CD4-positive, alpha-beta T cell (primary cell): ENCODE measurements at regions not wholly inside any gene's neighbourhood (a gene's known extent, or its start where the extent isn't known, plus 50 kb on each side); places are given as distances from the start of the nearest gene placed in this dataset.

Source experiments
- ATAC-seq: fragments of 200-7000 bp; cut with Tn5 transposase; one replicate; pipeline ENCODE4 v1.10.0; 2022; ENCODE audit warnings: mild to moderate bottlenecking; ENCODE audit not compliant: poor library complexity
- CTCF ChIA-PET: fragments of 350-600 bp; sonication (Branson Sonifier 250); formaldehyde crosslinking; loops from one replicate; lab custom pipeline; 2021; ENCODE audit warnings: antibody characterized with exemption, inconsistent platforms; lab: Charles Lee
- POLR2A ChIA-PET: fragments of 350-600 bp; sonication (Branson Sonifier 250); formaldehyde crosslinking; loops from one replicate; lab custom pipeline; 2021; ENCODE audit warnings: antibody characterized with exemption, inconsistent platforms; lab: Charles Lee
- DNase-seq, 14 experiments: peaks; one replicate each; pipeline ENCODE4 v3.0.0-alpha.2; 2013 to 2020; ENCODE audit warnings: mixed read lengths in 2 of 14
- H3K27ac ChIP-seq, 2 donors: one replicate each; pipeline versions ENCODE4 v1.5.1 to v1.7.0; 2013; ENCODE audit warnings: low read length in 2 of 2, low read depth in 1 of 2, mild to moderate bottlenecking in 1 of 2
- H3K27me3 ChIP-seq, 2 experiments: 1 replicate in 1 of 2; 2 replicates in 1 of 2; pipeline versions ENCODE4 v1.6.1 to v1.7.0; 2013; ENCODE audit warnings: low read length in 2 of 2, control low read depth in 1 of 2, mild to moderate bottlenecking in 1 of 2, moderate library complexity in 1 of 2; ENCODE audit not compliant: insufficient read depth in 2 of 2, control insufficient read depth in 1 of 2
- H3K36me3 ChIP-seq: one replicate; pipeline ENCODE4 v1.6.1; 2013; ENCODE audit warnings: low read length, control low read depth; ENCODE audit not compliant: insufficient read depth
- H3K4me1 ChIP-seq: one replicate; pipeline ENCODE4 v1.6.1; 2013; ENCODE audit warnings: low read length, control low read depth; ENCODE audit not compliant: insufficient read depth
- H3K4me3 ChIP-seq: one replicate; pipeline ENCODE4 v1.5.1; 2013; ENCODE audit warnings: mild to moderate bottlenecking, low read length, moderate library complexity
- H3K9me3 ChIP-seq, 2 experiments: 1 replicate in 1 of 2; 2 replicates in 1 of 2; pipeline versions ENCODE4 v1.6.1 to v1.7.0; 2013; ENCODE audit warnings: low read length in 2 of 2, mild to moderate bottlenecking in 2 of 2, control low read depth in 1 of 2, moderate library complexity in 1 of 2; ENCODE audit not compliant: control insufficient read depth in 1 of 2, insufficient read depth in 1 of 2
- H3K27ac Mint-ChIP-seq: one replicate; pipeline ENCODE4 v1.8.0; 2020; ENCODE audit warnings: mixed read lengths
- H3K27me3 Mint-ChIP-seq: one replicate; pipeline ENCODE4 v1.8.0; 2021; ENCODE audit warnings: mixed read lengths
- H3K36me3 Mint-ChIP-seq: one replicate; pipeline ENCODE4 v1.8.0; 2021; ENCODE audit warnings: low read depth, mixed read lengths
- H3K4me1 Mint-ChIP-seq: one replicate; pipeline ENCODE4 v1.8.0; 2021; ENCODE audit warnings: low read depth, mixed read lengths
- H3K4me3 Mint-ChIP-seq: one replicate; pipeline ENCODE4 v1.8.0; 2020; ENCODE audit warnings: mild to moderate bottlenecking, mixed read lengths
- H3K9me3 Mint-ChIP-seq: one replicate; pipeline ENCODE4 v1.8.0; 2020; ENCODE audit warnings: mixed read lengths
- intact Hi-C, 2 experiments: fragments of 100-400 bp; cut with DNase I in 1 of 2; cut with micrococcal nuclease in 1 of 2; formaldehyde crosslinking; loops; one replicate each; pipeline versions ENCODE4 v1.15.1 to v1.9.0; 2023 to 2025; cut with DNase I, micrococcal nuclease
- TF ChIP-seq, protein P1 (sequence below): fragments of 200-600 bp; IDR thresholded peaks from one replicate; pipeline ENCODE4 v1.8.0; 2022; ENCODE audit warnings: antibody characterized with exemption, mild to moderate bottlenecking

GRCh38 chr3:5036858-5037257 lies 57.6 kb downstream of the BHLHE40 start:
- TF ChIP-seq, protein P1, sequence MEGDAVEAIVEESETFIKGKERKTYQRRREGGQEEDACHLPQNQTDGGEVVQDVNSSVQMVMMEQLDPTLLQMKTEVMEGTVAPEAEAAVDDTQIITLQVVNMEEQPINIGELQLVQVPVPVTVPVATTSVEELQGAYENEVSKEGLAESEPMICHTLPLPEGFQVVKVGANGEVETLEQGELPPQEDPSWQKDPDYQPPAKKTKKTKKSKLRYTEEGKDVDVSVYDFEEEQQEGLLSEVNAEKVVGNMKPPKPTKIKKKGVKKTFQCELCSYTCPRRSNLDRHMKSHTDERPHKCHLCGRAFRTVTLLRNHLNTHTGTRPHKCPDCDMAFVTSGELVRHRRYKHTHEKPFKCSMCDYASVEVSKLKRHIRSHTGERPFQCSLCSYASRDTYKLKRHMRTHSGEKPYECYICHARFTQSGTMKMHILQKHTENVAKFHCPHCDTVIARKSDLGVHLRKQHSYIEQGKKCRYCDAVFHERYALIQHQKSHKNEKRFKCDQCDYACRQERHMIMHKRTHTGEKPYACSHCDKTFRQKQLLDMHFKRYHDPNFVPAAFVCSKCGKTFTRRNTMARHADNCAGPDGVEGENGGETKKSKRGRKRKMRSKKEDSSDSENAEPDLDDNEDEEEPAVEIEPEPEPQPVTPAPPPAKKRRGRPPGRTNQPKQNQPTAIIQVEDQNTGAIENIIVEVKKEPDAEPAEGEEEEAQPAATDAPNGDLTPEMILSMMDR: no peak
- DNase-seq: no peak
- intact Hi-C loops: no loop called here
- Histone ChIP-seq H3K27me3 (no peaks in the 10 kb centered on the region), H3K4me1 (no peaks in the 10 kb centered on the region), H3K36me3 (no peaks in the 10 kb centered on the region), H3K27ac (no peak overlapping the region), H3K9me3 (no peaks in the 10 kb centered on the region), H3K4me3 (no peak overlapping the region)
- Mint-ChIP-seq H3K9me3 (no peaks in the 10 kb centered on the region), H3K36me3 (no peaks in the 10 kb centered on the region), H3K27me3 (no peaks in the 10 kb centered on the region), H3K4me3 (no peak overlapping the region), H3K27ac (no peak overlapping the region), H3K4me1 (no peaks in the 10 kb centered on the region)
- ChIA-PET CTCF (no interaction called here), POLR2A (no interaction called here)
- no peak for ATAC-seq

GRCh38 chr3:5039585-5039984 lies 60.3 kb downstream of the BHLHE40 start:
- H3K4me3 ChIP-seq: no peak overlapping the region
- no peak overlapping the region for H3K27ac ChIP-seq
- intact Hi-C loops: no loop called here
- Mint-ChIP-seq H3K27ac (no peak overlapping the region), H3K4me1 (no peaks in the 10 kb centered on the region), H3K4me3 (no peak overlapping the region), H3K27me3 (no peaks in the 10 kb centered on the region), H3K9me3 (no peaks in the 10 kb centered on the region), H3K36me3 (no peaks in the 10 kb centered on the region)
- POLR2A ChIA-PET: no interaction called here
- no peak for ATAC-seq
- TF ChIP-seq, protein P1: no peak
- H3K4me1 ChIP-seq: no peaks in the 10 kb centered on the region
- no peaks in the 10 kb centered on the region for H3K27me3 ChIP-seq
- CTCF ChIA-PET: interaction anchor here (1.9 kb wide), 1 partner anchor 328 kb away, joined by 4 read pairs; no protein-coding TSS in a partner anchor
- H3K36me3 ChIP-seq: no peaks in the 10 kb centered on the region
- DNase-seq: no peak
- H3K9me3 ChIP-seq: no peaks in the 10 kb centered on the region

DNA sequence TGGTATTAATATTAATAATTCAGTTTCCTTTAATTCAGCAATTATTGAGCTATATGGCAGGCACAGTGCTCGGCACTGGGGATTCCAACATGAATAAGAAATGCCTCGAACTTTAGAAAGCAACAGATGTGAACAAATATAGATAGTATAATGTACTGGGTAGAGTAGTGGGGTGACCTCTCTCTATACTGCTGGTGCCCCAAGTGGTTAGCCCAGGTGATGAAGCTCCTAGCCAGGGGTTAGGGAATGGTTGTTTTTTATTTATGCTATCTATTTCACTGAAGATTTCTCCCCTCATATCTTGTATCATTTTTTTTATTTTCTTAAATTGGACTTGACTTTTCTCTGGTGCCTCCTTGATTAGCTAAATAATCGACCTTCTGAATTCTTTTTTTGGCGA lies 62.1 kb downstream of the BHLHE40 start:
- Histone ChIP-seq H3K4me3 (no peak overlapping the region), H3K27me3 (no peaks in the 10 kb centered on the region), H3K36me3 (no peaks in the 10 kb centered on the region), H3K4me1 (no peaks in the 10 kb centered on the region), H3K27ac (no peak overlapping the region), H3K9me3 (no peaks in the 10 kb centered on the region)
- Mint-ChIP-seq H3K9me3 (no peaks in the 10 kb centered on the region), H3K36me3 (no peaks in the 10 kb centered on the region), H3K4me1 (no peaks in the 10 kb centered on the region), H3K27ac (no peak overlapping the region), H3K4me3 (no peak overlapping the region), H3K27me3 (no peaks in the 10 kb centered on the region)
- DNase-seq (no peak), ATAC-seq (no peak)
- POLR2A ChIA-PET: no interaction called here
- TF ChIP-seq, protein P1: no peak
- CTCF ChIA-PET: interaction anchor here (1.9 kb wide), 2 partner anchors 10 to 330 kb away, joined by 4 to 6 read pairs; no protein-coding TSS in a partner anchor
- intact Hi-C loops: no loop called here
